D721Med (cell line): ENCODE measurements at regions not wholly inside any gene's neighbourhood (a gene's known extent, or its start where the extent isn't known, plus 50 kb on each side); places are given as distances from the start of the nearest gene placed in this dataset.

Experiments
- DNase-seq: peaks from one replicate; pipeline ENCODE4 v3.0.0; 2011; ENCODE audit warnings: low spot score; ENCODE audit not compliant: insufficient read length
- FAIRE-seq: peaks from 2 replicates; lab custom pipeline; 2011; peaks lifted over from hg19 to GRCh38; lab: Jason Lieb, UNC
- TF ChIP-seq, protein P1 (sequence below): IDR thresholded peaks from 2 replicates; pipeline ENCODE4 v1.5.1; 2012; ENCODE audit warnings: mild to moderate bottlenecking, control low read depth; ENCODE audit not compliant: insufficient read depth; ENCODE audit errors: missing control alignments

DNA sequence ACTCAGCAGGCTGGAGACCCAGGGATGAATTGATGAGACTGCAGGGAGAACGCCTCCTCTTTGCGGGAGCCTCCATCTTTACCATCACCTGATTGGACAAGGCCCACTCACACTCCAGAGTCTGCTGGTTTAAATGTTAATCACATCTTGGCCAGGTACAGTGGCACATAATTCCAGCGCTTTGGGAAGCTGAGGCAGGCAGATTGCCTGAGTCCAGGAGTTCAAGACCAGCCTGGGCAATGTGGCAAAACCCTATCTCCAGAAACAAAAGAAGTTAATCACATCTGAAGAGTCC, 121.8 kb upstream of the C1orf174 start:
- no peak for FAIRE-seq
- TF ChIP-seq, protein P1, sequence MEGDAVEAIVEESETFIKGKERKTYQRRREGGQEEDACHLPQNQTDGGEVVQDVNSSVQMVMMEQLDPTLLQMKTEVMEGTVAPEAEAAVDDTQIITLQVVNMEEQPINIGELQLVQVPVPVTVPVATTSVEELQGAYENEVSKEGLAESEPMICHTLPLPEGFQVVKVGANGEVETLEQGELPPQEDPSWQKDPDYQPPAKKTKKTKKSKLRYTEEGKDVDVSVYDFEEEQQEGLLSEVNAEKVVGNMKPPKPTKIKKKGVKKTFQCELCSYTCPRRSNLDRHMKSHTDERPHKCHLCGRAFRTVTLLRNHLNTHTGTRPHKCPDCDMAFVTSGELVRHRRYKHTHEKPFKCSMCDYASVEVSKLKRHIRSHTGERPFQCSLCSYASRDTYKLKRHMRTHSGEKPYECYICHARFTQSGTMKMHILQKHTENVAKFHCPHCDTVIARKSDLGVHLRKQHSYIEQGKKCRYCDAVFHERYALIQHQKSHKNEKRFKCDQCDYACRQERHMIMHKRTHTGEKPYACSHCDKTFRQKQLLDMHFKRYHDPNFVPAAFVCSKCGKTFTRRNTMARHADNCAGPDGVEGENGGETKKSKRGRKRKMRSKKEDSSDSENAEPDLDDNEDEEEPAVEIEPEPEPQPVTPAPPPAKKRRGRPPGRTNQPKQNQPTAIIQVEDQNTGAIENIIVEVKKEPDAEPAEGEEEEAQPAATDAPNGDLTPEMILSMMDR = no peak
- DNase-seq = no peak

GRCh38 chr1:4022715-4023114, 122.6 kb upstream of the C1orf174 start:
- TF ChIP-seq, protein P1 = no peak
- DNase-seq (no peak), FAIRE-seq (no peak)

GRCh38 chr1:4023678-4024077, 123.6 kb upstream of the C1orf174 start:
- TF ChIP-seq, protein P1 = no peak
- FAIRE-seq = no peak
- no peak for DNase-seq

DNA sequence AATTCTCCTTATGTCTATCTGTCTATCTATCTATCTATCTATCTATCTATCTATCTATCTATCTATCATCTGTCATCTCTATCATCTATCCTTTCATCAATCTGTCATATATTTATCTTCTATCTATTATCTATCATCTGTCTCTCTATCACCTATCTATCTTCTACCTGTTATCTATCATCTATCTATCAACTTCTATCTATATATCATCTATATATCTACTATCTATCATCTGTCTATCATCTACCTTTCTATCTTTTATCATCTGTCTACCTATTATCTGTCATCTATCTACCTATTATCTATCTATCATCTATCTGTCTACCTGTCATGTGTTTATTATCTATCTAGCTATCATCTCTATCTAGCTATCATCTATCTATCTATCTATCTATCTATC, 124.7 kb upstream of the C1orf174 start:
- DNase-seq (no peak), FAIRE-seq (no peak)
- TF ChIP-seq, protein P1 = no peak

DNA sequence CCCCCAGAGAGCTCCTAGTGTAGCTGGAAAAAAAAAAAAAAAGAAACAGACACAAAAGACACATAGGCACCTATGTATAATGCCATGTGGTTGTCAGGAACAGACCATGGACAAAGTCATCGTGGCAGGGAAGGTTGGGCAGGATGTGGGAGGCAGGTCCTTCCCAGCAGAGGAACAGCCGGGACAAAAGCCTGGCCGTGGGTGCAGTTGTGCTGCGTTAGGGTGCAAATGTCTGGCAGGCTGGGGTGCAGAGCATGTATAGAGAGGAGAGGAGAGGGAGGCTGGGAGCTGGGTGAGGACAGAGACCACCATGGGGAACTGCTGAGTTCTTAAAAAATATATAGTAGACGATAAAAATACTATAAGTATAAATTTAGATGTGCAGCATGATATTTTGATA, 125.7 kb upstream of the C1orf174 start:
- TF ChIP-seq, protein P1 = no peak
- FAIRE-seq = no peak
- no peak for DNase-seq

GRCh38 chr1:4027008-4027407, 126.9 kb upstream of the C1orf174 start:
- no peak for DNase-seq
- no peak for FAIRE-seq
- TF ChIP-seq, protein P1 = no peak

DNA sequence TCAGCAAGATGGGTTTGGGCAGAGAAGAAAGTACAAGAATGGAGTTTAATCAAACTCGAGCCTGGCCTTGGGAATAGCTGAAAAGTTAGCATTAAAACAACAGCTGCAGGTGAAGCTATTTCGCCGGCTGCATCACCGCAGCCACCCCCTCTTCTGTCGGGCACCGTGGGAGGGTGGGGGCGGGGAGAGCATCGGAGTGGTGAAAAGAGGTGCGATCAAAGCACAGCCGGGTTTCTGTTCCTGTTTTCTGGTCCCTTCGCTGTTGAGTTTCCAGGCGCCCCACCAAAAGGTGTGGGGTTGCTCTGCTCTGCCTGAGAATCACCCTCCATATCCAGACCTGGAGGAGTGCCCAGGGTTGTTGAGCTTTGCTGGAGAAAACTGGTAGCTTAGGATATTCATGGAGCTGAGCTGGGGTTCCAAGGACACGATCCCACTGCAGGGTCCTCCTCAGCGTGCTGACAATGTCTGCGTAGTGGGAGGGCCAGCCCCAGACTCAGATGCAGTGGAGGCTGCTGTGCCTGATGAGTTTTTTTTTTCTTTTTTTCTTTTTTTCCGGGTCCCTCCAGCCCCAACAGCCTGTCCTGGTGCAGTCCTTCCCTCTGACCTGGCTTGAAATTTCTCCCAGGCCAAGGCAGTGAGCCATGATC, 127.5 kb upstream of the C1orf174 start:
- FAIRE-seq (no peak), DNase-seq (no peak)
- TF ChIP-seq, protein P1 = no peak
